ENCODE measurements at regions not wholly inside any gene's neighbourhood (a gene's known extent, or its start where the extent isn't known, plus 50 kb on each side); places are given as distances from the start of the nearest gene placed in this dataset.
"Not testable (repeated sequence)": the region's sequence is repeated elsewhere in the genome, so short reads cannot be mapped to it uniquely, and the experiment has no call there.

DNA sequence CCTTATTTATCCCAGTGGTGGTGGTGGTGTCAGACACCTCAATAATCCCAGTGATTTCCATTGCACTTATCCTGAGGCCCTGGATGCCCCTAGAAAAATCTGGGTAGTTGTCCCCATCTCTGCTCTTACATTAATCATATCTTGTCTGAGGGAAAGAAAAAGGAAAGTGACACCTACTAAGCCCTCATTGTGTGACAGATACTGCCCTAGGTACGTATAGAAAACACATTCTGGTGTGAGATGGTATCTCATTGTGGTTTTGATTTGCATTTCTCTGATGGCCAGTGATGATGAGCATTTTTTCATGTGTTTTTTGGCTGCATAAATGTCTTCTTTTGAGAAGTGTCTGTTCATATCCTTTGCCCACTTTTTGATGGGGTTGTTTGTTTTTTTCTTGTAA, 162.6 kb upstream of the JADE1 start:
- DNase-seq = not testable (repeated sequence)

DNA sequence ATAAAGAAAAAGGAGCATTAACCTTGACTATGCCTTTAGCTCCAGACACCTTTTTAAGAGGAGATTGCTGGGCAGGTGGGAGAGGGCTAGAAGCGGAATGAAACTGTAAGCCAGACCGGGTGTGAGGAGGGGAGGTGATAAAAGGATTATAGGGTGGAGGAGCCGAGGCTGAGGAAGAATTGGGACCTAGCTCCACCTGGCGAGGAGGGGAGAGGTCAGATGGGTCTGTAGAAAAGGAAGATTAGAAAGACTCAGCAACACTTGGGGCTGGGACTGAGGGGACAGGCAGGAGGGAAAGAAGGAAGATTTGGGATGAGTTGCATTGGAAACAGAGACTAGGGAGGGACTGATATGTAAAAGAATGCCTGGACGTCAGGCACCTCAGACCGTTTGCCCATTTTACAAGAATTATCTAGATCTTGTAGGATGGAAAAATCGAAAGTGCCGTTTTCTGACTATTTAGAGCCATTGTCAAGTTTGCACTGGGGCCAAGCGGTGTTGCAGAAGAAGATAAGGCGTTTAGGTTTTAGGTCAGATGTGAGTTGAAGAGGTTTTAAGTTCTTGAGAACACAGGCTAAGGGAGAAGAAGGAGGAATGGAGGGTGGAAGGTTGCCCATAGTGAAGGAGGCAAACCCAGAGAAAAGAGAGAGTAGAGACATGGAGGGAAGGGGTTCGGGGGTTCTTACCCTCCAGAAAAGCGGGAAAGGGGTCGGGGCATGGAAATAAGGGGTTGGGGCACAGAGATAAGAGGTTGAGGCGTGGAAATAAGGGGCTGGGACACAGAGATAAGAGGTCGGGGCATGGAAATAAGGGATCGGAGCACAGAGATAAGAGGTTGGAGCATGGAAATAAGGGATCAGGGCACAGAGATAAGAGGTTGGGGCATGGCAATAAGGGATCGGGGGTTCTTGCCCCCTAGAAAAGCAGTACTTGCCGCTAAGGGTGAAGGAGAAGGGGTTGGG, 164.5 kb upstream of the JADE1 start:
- DNase-seq = not testable (repeated sequence)

DNA sequence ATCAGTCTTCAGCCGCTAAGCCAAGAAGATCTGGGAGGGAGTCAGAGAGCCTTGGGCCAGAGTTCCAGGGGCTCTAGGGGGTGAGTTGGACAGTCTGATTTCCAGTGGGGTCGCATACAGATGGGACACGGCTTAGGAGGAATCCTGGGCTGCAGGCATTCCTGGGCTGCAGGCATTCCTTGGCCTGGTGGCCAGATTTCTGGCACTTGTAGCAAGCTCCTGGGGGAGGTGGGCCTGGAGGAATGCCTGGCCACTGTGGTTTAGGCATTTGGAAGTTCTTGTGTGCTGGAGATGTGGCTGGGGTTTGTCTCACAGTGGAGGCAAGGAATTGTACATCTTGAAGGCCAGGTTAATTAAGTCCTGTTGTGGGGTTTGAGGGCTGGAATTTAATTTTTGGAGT, 165.4 kb upstream of the JADE1 start:
- not testable (repeated sequence) for DNase-seq

DNA sequence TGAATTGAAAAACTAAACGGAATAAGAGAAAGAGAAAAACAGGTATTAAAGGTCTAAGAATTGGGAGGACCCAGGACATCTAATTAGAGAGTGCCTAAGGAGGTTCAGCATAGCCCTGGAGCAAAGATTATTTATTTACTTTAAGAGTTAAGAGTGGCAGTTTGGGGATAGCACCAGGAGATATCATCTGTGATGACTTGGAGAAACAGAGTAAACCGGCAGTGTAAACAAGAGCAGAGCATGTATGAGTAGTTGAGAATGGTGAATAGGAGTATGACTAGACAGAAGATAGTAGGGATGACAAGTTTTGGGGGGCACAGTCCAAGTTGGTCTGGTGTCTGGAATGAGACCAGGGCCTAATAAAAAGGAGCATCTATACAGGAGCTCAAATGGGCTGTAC, 167.9 kb upstream of the JADE1 start:
- not testable (repeated sequence) for DNase-seq

DNA sequence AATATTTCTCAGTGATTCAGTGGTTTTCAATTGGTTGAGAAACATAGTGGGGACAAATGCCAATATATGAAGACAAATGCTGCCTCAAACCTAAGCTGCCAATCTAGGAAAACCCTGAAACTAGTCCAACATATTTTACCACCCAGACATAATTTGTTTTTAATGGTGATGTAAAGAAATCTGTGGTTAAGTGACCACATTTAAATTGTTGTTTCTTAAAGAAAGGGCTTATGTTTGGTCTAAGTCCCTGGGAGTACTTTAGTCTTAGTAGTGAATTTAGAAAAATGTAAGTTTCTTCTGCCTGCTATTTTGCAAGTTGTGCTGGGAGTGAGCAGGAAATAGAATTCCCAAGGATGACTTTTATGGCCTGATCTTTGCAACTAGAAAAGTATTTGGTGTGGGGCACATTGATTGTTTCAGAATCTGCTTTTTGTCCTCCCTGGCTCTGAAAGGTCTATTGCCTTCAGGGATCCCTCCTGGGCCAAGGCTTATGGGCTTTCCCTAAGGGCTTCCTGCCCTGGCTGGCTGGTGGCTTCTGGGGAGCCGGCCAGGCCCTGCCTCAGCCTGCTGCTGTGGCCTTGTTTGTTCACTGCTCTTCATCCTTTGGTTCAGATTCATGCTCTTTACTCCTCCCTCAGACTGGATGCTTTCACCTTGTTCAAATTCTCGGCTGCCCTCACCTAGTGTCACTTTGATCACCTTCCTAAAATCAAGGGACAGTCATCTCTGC, 169.8 kb upstream of the JADE1 start:
- DNase-seq = no peak

DNA sequence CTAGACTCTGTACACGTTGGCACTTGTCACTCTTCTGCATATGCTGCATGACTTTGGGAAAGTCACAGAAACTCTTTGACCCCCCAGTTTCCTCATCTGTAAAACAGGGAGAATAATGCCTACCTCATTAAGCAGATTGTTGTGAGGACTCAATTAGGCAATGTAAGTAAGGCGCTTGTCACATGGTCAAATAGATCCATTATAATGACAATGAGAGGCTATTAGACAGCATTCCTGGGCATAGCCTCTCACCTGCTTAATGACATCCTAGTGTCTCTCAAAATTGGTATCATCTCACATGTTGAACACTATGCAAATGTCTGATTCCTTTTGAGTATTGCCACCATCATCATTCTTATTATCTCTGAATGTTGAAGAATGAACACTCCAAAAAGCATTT, 172.6 kb upstream of the JADE1 start:
- no peak for DNase-seq

DNA sequence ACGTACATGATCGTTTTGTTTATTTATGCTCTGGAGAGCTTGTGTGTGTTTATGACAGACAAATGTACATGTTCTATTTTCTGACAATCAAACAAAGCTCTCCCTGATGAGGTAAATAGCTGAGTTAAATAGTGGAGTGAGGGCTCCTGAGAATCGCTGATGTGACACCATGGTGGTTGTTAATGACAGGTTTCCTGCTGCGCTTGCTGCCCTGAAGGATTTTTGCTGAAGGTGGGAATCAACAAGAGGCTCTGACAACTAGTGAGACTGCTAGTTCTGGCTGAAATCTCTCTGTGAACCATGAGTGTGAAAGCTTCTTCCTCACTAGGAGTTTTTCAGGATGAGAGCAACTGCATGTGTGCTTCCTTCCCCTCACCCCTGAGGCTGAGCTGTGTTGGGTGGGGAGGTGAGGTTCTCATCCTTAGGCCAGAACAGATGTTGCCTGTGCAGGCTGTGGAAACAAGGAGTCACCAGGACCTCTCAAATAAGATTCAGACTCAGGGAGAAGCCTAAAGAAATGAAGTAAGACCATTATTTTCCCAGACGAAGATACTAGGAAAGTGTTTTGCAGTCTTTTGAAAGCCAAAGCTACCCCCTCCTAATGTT, 173.4 kb upstream of the JADE1 start:
- no peak for DNase-seq

DNA sequence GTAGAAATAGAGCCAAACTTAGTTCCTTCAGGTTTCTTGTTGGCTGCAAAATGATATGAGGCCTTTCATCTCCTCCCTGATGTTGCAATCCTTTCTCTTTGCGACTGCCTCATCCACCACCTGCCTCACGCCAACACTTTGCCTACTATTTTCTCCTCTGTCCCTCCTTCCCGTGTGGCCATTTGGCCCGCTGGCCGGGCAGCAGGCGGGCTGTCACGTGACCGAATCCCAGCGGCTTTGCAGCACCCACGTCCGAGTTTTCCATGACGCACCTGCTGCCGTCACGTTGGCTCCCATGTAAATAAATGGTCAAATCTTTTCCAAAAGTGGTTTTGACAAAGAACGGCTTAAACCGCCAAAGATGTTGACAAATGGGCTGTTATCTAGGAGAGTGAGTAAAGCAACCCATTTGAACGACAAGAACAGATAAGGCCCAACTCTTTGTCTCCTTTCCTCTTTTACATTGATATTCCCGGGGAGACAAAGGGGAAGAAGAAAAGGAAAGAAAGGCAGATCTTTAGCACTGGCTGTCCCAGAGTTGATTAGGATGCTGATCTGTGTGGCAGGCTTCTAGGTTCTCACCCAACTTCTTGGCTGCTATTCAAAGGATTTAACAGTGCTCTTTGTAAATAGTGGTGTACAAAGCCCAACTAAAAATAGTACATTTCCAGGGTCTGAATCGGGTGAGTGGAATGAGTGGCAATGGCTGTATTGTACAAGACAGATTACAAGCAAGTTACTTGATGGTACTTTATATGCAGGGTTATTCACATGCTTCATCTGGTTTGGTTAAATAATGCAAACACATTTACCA, 174.2 kb upstream of the JADE1 start:
- no peak for DNase-seq

DNA sequence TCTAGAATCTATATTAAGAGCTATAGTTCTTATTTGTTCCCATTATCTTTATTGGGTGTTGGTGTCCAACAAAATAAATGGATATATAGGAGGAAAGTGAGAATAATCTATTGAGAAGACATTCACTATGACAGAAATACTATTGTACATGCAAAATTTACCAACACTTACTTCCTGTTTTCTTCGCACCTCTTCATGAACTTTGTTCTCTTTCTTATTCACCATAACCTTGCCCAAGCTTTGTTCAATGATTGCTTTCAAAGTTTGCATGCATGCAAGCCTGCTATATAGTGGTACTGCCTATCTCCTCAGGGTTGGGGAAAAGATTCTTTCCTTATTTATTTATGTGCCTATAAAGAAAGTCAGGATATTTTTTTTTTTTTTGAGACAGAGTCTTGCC, 176.4 kb upstream of the JADE1 start:
- no peak for DNase-seq

DNA sequence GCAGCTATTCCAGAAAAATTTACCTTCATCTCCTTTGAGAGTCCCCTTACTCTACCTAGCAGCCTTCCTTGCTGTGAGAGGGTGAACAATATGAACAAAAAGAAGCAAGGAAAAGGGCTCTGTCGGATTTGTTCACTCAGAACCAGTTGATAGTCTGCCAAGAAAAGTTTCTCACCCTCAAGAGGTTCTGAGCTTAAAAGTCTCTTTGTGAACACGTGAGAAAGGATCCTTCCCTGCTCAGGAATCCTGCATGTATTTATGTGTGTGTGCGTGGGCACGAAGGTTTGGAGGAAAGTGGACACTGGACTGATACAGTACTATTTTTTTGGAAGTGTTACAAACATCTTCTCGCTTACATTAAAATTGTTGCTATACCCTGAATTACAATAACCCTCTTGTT, 178.6 kb upstream of the JADE1 start:
- no peak for DNase-seq

DNA sequence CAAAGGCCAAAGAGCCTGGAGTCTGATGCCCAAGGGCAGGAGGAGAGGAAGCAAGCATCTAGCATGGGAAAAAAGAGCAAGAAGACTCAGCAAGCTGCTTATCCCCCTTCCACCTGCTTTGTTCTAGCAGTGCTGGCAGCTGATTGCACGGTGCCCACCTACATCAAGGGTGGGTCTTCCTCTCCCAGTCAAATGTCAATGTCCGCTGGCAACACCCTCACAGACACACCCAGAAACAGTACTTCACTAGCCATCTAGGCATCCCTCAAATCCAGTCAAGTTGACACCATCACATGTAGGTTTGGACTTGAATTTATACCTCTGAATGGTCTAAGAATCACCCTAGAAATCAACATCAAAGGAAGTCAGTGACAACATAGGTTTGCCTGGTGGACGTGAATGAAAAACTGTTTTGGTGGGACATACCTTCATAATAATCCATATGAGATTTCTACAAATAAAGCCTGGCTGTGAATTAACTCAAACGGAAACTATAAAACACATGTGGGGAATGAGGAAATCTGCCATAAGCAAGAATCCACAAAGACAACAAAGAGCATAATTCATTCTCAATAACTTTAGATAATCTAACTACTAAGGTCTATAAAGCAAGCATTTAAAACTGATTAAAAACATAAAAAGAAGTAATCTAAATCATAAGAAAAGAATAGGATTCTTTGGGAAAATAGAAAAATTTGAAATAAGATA, 185.8 kb upstream of the JADE1 start:
- DNase-seq = no peak

DNA sequence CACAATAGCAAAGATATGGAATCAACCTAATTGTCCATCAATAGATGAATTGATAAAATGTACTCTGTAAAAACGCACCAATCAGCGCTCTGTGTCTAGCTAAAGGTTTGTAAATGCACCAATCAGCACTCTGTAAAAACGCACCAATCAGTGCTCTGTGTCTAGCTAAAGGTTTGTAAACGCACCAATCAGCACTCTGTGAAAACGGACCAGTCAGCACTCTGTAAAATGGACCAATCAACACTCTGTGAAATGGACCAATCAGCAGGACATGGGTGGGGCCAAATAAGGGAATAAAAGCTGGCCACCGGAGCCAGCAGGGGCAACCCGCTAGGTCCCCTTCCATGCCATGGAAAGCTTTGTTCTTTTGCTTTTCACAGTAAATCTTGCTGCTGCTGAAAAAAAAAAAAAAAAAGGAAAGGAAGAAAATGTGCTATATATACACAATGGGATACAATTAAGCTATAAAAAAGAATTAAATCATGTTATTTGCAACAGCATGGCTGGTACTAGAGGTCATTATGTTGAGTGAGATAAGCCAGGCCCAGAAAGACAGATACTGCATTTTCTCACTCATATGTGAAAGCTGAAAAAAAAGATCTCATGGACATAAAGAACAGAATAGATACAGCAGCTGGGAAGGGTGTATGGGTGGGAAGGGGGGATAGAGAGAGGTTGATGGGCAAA, 189.1 kb upstream of the JADE1 start:
- DNase-seq = not testable (repeated sequence)

DNA sequence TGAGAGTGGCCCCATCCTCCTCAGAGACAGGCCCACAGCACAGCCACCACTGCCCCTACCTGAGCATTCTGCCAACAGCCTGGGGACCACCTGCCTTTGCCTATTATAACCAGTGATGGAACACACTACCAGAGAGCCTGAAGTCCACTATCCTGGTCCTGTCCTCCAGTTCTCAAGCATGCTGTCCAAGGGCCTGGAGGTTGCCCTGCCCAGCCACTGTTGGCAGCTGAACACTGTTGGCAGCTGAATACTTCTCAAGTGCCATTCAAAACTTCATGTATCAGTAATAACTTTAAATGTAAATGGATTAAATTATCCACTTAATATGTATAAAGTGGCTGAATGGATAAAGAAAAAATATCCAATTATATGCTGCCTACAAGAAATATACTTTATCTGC, 194.3 kb upstream of the JADE1 start:
- DNase-seq = no peak

DNA sequence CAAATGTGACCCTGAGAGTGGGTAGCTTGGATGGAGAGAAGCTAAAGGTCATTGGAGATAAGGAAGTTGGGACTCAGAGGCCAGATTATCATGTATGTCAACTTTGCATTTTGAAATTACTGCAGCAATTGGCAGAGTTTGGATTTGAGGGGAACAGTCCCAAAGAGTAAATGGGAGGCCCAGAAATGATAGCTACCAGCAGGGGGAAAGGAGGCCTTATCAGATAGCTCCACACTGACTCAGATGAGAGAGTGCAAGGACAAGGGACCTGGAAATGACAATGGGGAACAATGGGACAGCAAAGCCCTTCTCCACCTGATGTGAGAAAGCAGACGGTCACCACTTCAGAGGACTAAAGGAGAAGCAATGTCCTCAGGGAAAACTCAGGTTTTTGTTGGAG, 201.5 kb upstream of the JADE1 start:
- DNase-seq = peak; percentile 44

DNA sequence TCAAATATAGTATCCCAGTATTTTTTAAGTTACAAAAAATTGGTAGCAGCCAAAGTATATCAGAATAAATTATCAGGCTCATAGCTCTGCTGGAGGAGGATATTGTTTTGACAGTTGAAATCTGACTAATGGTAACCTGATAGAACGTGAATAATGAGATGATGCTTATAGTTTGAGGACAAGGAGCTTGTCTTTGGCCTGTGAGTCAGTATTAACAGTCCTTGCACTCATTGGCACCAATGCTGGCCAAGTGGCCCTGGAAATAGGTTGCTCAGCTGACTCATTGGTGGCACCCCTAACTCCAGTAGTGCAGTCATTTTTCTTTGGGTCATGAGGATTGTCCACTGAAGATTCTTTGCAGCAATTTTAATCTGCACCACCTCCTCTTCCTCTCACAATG, 203.3 kb upstream of the JADE1 start:
- DNase-seq = peak; percentile 37

DNA sequence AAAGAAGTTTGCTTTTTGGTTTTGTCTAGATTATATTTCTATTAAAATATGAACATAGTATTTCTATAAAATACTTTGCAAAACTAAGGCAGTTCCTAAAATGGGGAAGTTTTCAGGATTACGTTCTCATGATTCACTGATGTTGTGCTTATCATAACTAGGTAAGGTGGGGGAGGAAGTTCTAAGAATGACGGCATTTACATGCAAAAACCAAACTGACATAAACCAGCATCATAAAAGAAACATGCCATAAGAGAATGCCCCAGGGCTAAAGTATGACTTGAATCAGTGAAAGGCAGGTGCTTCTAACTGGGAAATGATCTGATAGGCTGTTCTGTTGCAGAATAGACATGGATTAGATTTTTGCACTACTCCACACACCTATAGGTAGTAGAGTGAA, 204.7 kb upstream of the JADE1 start:
- no peak for DNase-seq

DNA sequence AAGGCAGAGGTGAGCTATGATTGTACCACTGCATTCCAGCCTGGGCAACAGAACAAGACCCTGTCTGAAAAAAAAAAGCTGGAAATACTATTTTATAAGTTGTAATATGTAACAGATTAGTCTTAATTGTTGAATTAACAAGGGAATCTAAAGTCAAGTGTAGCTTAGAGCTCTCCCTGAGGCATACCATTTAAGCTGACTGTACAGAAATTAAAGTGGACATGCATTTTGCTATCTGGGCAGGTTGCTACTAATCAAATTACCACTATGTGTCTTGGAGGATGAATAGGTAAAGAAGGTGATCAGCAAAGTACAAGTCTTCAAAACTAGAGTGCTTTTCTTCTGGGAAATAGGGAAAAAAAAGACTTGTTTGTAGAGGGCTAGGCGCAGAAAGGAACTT, 205.3 kb upstream of the JADE1 start:
- no peak for DNase-seq

DNA sequence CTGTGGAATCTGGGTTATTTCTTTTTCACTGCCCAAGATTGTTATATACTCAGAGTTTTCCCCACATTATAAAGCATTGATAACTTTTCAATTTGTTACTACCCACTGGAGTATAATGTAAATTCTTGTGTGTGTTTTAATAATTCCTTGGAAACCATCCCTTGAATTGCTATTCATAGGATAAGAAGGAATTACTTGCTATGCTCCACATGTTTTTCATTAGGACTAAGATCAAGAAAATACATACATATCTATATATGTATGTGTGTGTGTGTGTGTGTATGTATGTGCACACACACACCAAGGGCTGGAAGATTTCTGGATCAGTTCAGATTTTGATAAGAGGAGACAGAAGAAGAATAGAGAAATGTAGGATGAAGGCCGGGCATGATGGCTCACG, 206.4 kb upstream of the JADE1 start:
- no peak for DNase-seq

DNA sequence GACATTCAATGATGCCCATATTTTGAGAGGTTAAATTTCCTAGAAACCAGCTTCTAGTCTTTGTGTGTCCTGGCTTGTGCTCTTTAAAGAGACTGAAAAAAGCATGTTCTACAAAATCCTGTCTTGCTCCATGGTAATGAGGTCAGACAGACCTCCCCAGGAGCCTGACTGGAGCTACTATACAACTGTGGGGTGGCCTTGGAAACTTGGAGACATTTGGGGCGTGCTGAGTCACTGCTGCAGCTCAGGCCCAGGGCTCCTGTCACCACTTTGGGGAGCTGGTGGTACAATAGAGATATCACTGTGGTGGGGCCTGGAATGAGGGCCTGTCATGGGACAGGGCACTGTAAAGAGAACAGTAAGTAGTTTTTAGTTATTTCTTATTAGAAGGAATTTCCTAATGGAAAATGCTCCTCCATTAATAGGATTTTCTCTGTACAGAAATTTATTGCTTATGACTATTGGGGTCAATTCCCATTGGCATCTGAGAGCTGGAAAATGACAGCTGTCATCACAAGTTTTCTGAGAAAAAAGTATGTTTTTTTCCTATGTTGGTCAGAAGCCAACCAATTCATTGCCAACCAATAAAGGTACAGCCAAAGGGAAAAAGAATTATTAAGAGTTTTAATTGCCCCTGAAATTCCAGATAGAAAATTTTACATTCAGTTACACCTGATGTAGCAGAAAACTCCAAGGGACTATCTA, 207.4 kb upstream of the JADE1 start:
- DNase-seq = peak; percentile 82

DNA sequence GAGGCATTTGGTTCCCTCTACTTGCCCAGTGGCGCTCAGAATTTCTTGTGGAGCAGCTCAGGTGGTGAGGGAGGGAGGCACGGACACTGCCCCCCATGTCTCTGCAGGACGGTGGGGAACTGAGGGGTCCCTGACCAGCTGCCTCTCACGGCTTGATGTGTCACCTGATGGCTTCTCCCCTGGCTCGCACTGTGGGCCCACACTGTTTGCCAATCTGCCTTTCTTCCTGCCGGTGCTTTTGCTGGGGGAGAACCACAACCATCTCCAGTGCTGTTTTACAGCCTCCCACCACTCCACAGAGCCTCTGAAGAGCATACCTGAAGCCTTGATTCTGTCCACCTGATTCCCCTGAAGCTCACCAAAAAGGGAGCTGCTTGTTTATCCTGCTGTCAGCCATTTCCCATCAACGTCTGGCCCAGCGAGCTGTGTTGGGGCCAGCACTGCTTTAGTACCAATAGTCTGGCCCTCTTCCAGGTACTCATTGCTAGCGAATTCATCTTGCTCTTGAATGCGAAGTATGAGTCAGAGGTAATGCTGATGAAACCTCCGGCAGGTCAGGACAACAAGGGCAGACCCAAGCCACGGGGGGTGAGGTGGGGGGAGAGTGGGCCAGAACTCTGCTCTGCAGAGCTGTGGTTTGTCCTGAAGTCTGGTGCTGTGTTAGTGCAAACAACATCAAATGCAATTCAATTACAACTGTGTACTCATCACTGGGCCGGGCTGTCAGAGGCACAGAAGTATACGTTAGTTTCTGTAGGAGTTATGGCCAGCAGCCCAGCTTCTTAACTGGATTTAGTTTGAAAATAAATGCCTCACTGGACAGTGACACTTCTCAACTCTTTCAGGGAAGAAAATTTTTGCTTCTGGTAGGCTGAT, 208.3 kb upstream of the JADE1 start:
- peak; percentile 30 for DNase-seq

Data from hematopoietic multipotent progenitor cell treated with erythropoietin and hydrocortisone succinate and interleukin-3 and kit ligand, for 8 days (in vitro differentiated cells).